BJ (cell line): ENCODE measurements at regions not wholly inside any gene's neighbourhood (a gene's known extent, or its start where the extent isn't known, plus 50 kb on each side); places are given as distances from the start of the nearest gene placed in this dataset.

Experiments
- CTCF ChIA-PET: fragments of 350-600 bp; formaldehyde crosslinking; extraction: SDS; loops from one replicate; lab custom pipeline; 2021; ENCODE audit warnings: antibody characterized with exemption, inconsistent platforms; lab: Yijun Ruan, JAX
- POLR2A ChIA-PET: fragments of 300-600 bp; sonication (Branson Sonifier 250); formaldehyde crosslinking; extraction: SDS; loops from one replicate; lab custom pipeline; 2021; ENCODE audit warnings: antibody characterized with exemption; lab: Charles Lee
- DNase-seq: peaks from one replicate; pipeline ENCODE4 v3.0.0-alpha.2; 2011; ENCODE audit warnings: low read depth
- H3K27me3 ChIP-seq: 2 replicates; pipeline ENCODE4 v1.6.0; 2011; ENCODE audit warnings: low read length; ENCODE audit not compliant: control insufficient read depth, insufficient read depth
- H3K36me3 ChIP-seq: 2 replicates; pipeline ENCODE4 v1.5.1; 2011; ENCODE audit warnings: low read length; ENCODE audit not compliant: control insufficient read depth, insufficient read depth
- H3K4me3 ChIP-seq: 2 replicates; pipeline ENCODE4 v1.5.1; 2011; ENCODE audit warnings: low read depth, mild to moderate bottlenecking, control low read depth, low read length
- CTCF ChIP-seq: IDR thresholded peaks from 2 replicates; pipeline ENCODE4 v1.5.1; 2011; ENCODE audit warnings: low read depth, mild to moderate bottlenecking, control low read depth, inconsistent platforms, low read length, moderate library complexity; ENCODE audit not compliant: insufficient read depth

GRCh38 chr11:116129456-116129855, 625.2 kb upstream of the CADM1 start:
- no peaks in the 10 kb centered on the region for H3K27me3 ChIP-seq
- no peak for DNase-seq
- no peak for TF ChIP-seq CTCF
- H3K4me3 ChIP-seq = no peak overlapping the region
- CTCF ChIA-PET = no interaction called here
- no peaks in the 10 kb centered on the region for H3K36me3 ChIP-seq
- POLR2A ChIA-PET = no interaction called here

DNA sequence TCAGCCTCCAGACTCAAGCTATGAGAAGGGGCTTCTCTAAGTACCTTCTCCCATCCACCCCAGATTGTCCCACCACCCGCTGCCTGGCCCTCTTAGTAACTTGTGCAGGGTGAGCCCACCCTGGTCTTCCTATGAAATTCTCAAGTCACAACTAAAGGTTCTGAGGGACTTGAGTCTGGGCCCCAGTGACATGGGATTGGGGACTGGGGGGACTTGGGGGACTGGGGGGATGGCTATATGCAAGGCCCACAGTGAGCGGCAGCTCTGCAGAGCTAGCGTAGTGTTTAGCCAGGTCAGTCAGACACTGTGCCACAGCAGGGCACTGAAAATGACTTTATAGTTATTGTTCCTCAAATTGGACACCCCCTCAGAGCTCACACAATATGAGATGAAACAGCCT, 622.3 kb upstream of the CADM1 start:
- TF ChIP-seq CTCF = no peak
- no peaks in the 10 kb centered on the region for H3K27me3 ChIP-seq
- no peaks in the 10 kb centered on the region for H3K36me3 ChIP-seq
- H3K4me3 ChIP-seq = no peak overlapping the region
- POLR2A ChIA-PET = no interaction called here
- DNase-seq = no peak
- CTCF ChIA-PET = no interaction called here

DNA sequence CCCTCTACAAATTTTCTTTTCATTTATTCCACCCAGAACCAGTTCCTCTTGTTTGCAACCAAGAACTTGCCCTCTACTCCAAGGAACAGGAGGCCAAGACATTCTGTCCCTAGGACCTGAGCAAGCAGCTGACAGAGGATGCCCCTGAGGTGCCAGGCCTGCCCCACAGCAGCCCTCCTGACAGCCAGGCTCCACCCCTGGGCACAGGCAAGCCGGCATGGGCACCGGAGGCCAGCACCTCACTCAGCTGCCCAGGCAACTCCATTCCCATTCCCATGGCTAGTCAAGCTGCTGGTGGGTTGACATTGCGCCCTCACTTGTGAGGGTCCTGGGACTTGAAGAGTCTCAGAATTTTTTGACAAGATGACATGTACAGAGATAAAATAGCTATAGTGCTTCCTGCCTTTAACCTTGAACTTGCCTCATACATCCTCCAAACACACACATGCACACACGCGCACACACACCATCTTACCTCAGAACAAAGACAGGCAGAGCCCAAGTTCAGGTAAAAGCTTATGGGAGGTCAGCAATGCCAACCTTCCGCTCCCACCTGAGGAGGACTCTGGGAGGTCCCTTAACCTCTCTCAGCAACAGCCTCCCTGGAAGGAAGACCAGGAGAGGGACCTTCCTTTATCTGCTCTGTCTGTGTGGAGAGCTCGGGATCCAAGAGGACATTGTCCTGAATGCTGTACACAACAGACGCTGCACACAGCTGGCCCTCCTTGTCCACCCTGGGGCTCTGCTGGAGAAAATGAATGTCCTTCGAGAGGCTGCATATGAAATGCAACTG, 620.9 kb upstream of the CADM1 start:
- Histone ChIP-seq H3K4me3 (no peak overlapping the region), H3K27me3 (no peaks in the 10 kb centered on the region), H3K36me3 (no peaks in the 10 kb centered on the region)
- CTCF ChIA-PET = no interaction called here
- no peak for TF ChIP-seq CTCF
- DNase-seq = no peak
- POLR2A ChIA-PET = no interaction called here

DNA sequence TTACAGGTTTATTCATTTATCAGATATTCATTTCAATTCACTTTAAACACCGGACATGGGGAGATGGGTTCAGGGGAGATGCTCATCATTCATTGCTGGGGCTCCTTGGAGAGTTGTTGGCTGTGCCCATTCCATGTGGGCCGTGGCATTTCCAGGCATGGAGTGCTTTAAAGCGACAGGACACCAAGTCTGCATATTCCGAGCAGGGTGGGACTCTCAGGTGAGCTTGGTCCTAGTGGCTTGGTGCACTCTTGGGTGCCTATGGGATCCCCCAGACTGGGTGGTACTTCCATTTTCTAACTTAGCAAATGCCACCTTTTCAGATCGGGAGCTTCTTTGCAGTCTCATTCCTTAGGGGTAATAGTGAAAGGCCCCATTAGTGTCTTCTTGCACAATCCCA, 619.5 kb upstream of the CADM1 start:
- no peak for DNase-seq
- TF ChIP-seq CTCF = no peak
- CTCF ChIA-PET = interaction anchor here (1.0 kb wide), 1 partner anchor 25 kb away, joined by 3 read pairs; no protein-coding TSS in a partner anchor
- no peaks in the 10 kb centered on the region for H3K36me3 ChIP-seq
- H3K4me3 ChIP-seq = no peak overlapping the region
- H3K27me3 ChIP-seq = no peaks in the 10 kb centered on the region
- POLR2A ChIA-PET = no interaction called here

GRCh38 chr11:116122697-116123472, 618.7 kb upstream of the CADM1 start:
- no peak for DNase-seq
- ChIA-PET CTCF (no interaction called here), POLR2A (no interaction called here)
- no peak for TF ChIP-seq CTCF
- H3K36me3 ChIP-seq = no peaks in the 10 kb centered on the region
- no peak overlapping the region for H3K4me3 ChIP-seq
- H3K27me3 ChIP-seq = no peaks in the 10 kb centered on the region
